ENCODE measurements at regions not wholly inside any gene's neighbourhood (a gene's known extent, or its start where the extent isn't known, plus 50 kb on each side); places are given as distances from the start of the nearest gene placed in this dataset.

GRCh38 chr5:163898873-163899272 lies 393.5 kb downstream of the MAT2B start:
- TF ChIP-seq, protein P1, sequence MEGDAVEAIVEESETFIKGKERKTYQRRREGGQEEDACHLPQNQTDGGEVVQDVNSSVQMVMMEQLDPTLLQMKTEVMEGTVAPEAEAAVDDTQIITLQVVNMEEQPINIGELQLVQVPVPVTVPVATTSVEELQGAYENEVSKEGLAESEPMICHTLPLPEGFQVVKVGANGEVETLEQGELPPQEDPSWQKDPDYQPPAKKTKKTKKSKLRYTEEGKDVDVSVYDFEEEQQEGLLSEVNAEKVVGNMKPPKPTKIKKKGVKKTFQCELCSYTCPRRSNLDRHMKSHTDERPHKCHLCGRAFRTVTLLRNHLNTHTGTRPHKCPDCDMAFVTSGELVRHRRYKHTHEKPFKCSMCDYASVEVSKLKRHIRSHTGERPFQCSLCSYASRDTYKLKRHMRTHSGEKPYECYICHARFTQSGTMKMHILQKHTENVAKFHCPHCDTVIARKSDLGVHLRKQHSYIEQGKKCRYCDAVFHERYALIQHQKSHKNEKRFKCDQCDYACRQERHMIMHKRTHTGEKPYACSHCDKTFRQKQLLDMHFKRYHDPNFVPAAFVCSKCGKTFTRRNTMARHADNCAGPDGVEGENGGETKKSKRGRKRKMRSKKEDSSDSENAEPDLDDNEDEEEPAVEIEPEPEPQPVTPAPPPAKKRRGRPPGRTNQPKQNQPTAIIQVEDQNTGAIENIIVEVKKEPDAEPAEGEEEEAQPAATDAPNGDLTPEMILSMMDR (IDR thresholded peaks at IDR 0.05) = no peak
- TF ChIP-seq POLR2A (IDR thresholded peaks at IDR 0.05) = no peak

All from transverse colon (tissue), 3 donors.